KOPT-K1 (cell line): ENCODE measurements at regions not wholly inside any gene's neighbourhood (a gene's known extent, or its start where the extent isn't known, plus 50 kb on each side); places are given as distances from the start of the nearest gene placed in this dataset.
"Not testable (repeated sequence)": the region's sequence is repeated elsewhere in the genome, so short reads cannot be mapped to it uniquely, and the experiment has no call there.

ENCODE experiments used
- H3K27ac ChIP-seq: fragments of 200-600 bp; sonication (generic); 2 replicates; pipeline ENCODE4 v1.5.1; 2016; ENCODE audit warnings: antibody characterized with exemption, mild to moderate bottlenecking, low read depth, low read length; ENCODE audit not compliant: poor library complexity, severe bottlenecking
- H3K36me3 ChIP-seq: fragments of 200-600 bp; sonication (generic); 2 replicates; pipeline ENCODE4 v1.5.1; 2017; ENCODE audit warnings: antibody characterized with exemption, mild to moderate bottlenecking, low read length, moderate library complexity; ENCODE audit not compliant: insufficient read depth
- H3K9me3 ChIP-seq: fragments of 200-600 bp; sonication (generic); 2 replicates; pipeline ENCODE4 v1.5.1; 2017; ENCODE audit warnings: antibody characterized with exemption, low read length, mild to moderate bottlenecking; ENCODE audit not compliant: insufficient read depth, poor library complexity, severe bottlenecking

DNA sequence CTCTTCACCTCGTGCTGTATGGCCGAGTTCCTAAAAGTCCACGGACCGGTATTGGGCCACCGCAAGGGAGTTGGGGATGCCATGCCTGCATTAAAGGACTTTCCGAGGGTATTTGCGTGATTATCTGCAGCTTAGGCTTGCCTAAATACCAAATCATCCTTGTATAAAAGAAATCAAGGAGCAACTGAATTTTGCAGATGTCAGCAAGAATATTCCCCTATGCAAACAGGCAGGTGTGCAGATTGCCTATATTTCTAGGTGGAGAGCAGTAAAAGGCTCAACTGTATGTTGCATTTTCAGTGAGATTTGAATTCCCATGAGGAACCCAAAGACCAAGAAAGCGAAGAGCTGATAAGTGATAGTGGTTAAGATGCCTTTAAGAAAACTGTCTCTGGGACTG, 452.3 kb downstream of the CDH11 start:
- Histone ChIP-seq H3K9me3 (no peaks in the 10 kb centered on the region), H3K36me3 (no peaks in the 10 kb centered on the region), H3K27ac (no peak overlapping the region)

DNA sequence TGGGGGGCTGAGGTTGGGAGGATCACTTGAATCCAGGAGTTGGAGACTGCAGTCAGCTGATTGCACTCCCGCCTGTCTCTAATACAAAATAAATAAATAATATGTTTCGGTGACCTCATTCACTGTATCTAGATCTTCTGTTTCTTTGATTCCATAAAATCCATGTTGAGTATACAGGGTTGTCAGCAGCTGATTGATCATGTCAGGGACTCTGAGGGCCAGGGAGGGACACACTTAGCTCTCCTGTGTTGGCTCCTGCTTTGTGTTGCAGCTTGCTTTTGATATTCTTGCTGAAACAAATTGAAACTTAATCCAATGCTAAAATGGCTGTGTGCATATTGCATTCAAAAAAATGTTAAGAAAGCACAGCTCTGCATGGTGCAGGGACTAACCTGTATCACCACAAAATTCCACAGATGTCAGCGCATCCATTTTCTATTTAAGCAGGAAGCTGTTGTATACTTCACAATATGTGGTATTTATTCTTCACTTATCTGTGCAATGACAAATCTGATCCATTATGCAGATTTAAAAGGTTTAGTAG, 454.5 kb downstream of the CDH11 start:
- Histone ChIP-seq H3K9me3 (no peaks in the 10 kb centered on the region), H3K27ac (no peak overlapping the region), H3K36me3 (no peaks in the 10 kb centered on the region)

GRCh38 chr16:64662312-64662711, 459.6 kb downstream of the CDH11 start:
- H3K9me3 ChIP-seq, H3K27ac ChIP-seq, H3K36me3 ChIP-seq: not testable (repeated sequence)

DNA sequence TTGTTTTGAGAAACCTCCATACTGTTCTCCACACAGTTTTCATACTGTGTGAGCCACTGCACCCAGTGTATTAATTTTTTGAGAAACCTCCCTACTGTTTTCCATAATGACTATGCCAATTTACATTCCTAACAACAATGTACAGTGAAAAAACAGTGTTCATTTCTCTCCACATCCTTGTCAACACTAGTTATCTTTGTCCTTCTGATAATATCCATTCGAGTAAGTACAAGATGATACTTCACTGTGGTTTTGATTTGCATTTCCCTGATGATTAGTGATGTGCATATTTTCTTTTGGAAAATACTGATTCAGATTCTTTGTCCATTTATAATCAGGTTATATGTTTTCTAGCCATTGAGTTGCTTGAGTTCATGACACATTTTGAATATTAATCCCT, 462.0 kb downstream of the CDH11 start:
- Histone ChIP-seq H3K9me3 (no peaks in the 10 kb centered on the region), H3K27ac (no peak overlapping the region), H3K36me3 (no peaks in the 10 kb centered on the region)

DNA sequence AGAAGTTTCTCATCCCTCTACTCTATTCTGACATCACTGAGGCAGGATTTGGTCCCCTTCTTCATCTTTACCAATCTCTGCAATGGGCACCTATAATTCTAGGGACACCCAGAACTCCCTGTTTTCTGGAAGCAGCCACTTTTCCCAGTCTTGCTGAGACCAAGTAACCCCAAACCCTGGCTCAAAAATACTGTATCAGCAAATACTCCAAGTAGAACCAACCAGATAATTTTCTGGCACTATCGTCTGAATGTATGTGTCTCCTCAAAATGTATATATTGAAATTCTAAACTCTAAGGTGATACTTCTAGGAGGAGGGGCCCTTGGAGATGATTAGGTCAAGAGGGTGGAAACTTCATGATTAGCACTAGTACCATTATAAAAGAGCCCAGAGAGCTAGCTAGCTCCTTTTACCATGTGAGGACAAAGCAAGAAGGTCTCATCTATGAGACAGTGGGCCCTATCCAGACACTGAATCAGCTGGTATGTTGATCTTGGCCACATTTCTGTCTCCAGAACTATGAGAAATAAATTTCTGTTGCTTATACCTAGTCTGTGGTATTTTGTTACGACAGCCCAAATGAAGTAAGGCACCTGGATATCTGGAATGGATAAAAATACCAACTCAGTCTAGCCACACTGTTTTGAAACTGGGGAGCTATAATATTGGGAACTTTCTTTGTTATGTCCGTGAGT, 464.4 kb downstream of the CDH11 start:
- no peaks in the 10 kb centered on the region for H3K9me3 ChIP-seq
- no peak overlapping the region for H3K27ac ChIP-seq
- H3K36me3 ChIP-seq: no peaks in the 10 kb centered on the region

- Histone ChIP-seq H3K27ac (no peak overlapping the region), H3K9me3 (no peaks in the 10 kb centered on the region), H3K36me3 (no peaks in the 10 kb centered on the region)
These were observed 465.4 kb downstream of the CDH11 start for GRCh38 chr16:64656471-64656870.

DNA sequence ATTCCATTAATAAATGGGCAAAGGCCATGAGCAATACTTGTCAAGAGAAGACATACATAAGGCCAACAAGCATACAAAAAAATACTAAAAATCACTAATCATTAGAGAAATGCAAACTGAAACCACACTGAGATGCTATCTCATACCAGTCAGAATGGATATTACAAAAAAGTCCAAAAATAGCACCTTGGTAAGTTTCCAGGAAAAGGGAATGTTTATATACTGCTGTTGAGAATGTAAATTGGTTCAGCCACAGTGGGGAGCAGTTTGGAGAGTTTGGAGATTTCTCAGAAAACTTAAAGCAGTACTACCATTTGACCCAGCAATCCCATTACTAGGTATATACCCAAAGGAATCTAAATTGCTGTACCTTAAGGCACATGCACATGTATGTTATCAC, 467.7 kb downstream of the CDH11 start:
- H3K9me3 ChIP-seq: no peaks in the 10 kb centered on the region
- no peaks in the 10 kb centered on the region for H3K36me3 ChIP-seq
- no peak overlapping the region for H3K27ac ChIP-seq

DNA sequence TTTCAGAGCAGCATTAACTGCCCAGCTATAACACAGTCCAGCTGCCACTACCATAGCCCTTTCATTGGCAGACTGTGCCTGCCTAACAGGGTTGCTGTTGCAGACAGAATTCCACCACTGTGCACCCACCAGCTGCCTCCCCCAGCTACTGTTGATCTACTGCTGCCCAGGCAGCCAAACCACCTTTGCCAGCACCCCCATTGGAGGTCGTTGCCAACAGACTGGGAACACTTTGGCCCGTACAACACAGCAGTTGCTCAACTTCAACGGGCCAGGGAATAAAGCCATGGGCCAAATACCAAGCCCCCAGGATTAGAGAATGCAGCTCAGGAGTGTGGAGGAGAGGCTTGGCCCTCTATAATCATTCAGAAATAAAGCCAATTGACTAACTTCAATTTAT, 473.6 kb downstream of the CDH11 start:
- Histone ChIP-seq H3K27ac (no peak overlapping the region), H3K9me3 (no peaks in the 10 kb centered on the region), H3K36me3 (no peaks in the 10 kb centered on the region)

DNA sequence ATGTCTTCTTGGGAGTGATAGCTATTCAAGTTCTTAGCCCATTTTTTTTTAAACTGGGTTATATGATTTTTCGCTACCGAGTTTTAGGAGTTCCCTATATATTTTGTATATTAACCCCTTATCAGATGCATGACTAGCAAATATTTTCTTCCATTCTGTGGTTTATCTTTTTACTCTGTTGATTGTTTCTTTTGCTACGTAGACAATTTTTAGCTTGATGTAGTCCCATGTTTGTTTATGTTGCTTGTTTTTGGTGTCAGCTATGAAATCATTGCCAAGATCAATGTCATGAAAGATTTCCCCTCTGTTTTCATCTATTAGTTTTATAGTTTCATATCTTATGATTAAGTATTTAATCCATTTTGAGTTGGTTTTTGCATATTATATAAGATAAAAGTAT, 480.5 kb downstream of the CDH11 start:
- Histone ChIP-seq H3K9me3 (no peaks in the 10 kb centered on the region), H3K36me3 (no peaks in the 10 kb centered on the region), H3K27ac (no peak overlapping the region)

DNA sequence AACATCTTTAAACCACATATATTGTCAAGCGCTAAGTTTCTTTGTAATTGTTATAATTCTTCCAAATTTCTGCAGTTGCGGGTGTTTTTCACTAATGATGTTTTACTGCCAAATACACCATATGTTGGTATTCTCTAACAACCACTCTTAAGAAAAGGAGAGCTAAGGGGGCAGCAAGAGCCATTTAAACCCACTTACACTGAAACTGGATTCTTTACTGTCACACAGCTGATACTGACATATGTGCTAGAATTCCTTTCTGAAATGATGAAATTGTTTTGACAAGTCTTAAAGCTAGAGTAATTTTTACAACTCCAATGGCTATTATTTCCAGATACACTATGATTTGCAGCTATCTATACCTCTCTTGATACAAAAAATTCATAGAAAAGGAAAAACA, 483.1 kb downstream of the CDH11 start:
- Histone ChIP-seq H3K36me3 (no peaks in the 10 kb centered on the region), H3K27ac (no peak overlapping the region), H3K9me3 (no peaks in the 10 kb centered on the region)

- Histone ChIP-seq H3K27ac (no peak overlapping the region), H3K36me3 (no peaks in the 10 kb centered on the region), H3K9me3 (no peaks in the 10 kb centered on the region)
These were observed 492.2 kb downstream of the CDH11 start for GRCh38 chr16:64629622-64630021.

GRCh38 chr16:64627781-64628180, 494.1 kb downstream of the CDH11 start:
- Histone ChIP-seq H3K27ac (no peak overlapping the region), H3K9me3 (no peaks in the 10 kb centered on the region), H3K36me3 (no peaks in the 10 kb centered on the region)

DNA sequence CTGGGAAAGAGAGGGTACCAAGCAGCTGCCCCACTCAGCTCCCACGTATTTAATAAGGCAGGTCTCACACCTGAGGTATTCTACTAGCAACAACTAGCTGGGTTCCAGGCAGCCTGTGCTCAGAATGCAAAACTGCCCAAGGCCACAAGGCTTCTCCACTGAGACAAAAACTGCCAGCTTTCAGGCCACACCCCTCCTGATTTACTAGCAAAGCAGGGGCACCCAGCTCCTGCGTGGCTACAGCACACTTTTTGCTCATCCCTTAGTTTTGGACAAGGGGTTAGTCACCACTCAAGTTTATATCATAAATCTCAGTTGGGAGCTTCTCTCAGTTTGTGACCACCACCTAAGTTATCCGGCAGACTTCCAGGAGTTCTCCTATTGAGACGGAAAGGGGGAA, 494.6 kb downstream of the CDH11 start:
- H3K9me3 ChIP-seq: no peaks in the 10 kb centered on the region
- no peak overlapping the region for H3K27ac ChIP-seq

DNA sequence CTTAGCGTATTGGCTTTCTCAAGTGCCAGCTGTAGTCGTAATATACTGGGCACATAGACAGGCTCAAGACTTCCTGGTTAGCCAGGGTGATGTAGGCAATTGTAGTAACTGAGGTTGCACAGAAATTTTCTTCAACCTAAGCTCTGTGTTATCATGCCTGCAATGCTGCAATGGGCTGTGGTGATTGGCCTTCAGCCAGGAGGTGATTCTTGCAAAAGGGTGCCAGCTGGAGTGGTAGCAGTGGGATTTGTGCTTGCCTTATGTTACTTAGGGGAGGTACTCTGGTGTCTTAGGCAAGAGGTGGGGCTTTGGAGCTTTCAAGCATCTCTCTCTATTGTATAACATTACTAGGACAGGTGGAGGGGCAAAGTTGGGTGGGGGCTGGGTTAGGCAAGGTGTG, 495.1 kb downstream of the CDH11 start:
- H3K27ac ChIP-seq: no peak overlapping the region
- no peaks in the 10 kb centered on the region for H3K9me3 ChIP-seq
- no peaks in the 10 kb centered on the region for H3K36me3 ChIP-seq

More for the DNA sequence above, 494.6 kb downstream of the CDH11 start:
- no peaks in the 10 kb centered on the region for H3K36me3 ChIP-seq

DNA sequence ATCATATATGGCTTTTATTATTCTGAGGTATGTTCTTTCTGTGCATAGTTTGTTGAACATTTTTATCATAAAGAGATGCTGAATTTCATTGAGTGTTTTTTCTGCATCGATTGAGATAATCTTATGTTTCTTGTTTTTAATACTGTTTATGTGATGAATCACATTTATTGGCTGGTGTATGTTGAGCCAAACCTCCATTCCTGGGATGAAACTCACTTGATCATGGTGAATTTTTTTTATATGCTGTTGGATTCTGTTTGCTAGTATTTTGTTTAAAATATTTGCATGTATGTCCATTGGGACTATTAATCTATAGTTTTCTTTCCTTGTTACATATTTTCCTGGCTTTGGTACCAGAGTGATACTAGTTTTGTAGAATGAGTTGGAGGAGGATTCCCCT, 500.2 kb downstream of the CDH11 start:
- H3K27ac ChIP-seq: no peak overlapping the region
- no peaks in the 10 kb centered on the region for H3K9me3 ChIP-seq
- H3K36me3 ChIP-seq: no peaks in the 10 kb centered on the region

GRCh38 chr16:64617836-64618476, 503.9 kb downstream of the CDH11 start:
- Histone ChIP-seq H3K9me3 (no peaks in the 10 kb centered on the region), H3K27ac (no peak overlapping the region)

More at GRCh38 chr16:64617836-64618476, 503.9 kb downstream of the CDH11 start:
- no peaks in the 10 kb centered on the region for H3K36me3 ChIP-seq
